Endodermal cell (in vitro differentiated cells): ENCODE measurements at regions not wholly inside any gene's neighbourhood (a gene's known extent, or its start where the extent isn't known, plus 50 kb on each side); places are given as distances from the start of the nearest gene placed in this dataset.

Experiments used
- DNase-seq: peaks from one replicate; pipeline ENCODE4 v3.0.0-alpha.2; 2017
- H3K27ac ChIP-seq: 2 replicates; pipeline ENCODE4 v1.5.1; 2013; ENCODE audit warnings: mild to moderate bottlenecking, low read depth, low read length, moderate library complexity
- H3K27me3 ChIP-seq: 2 replicates; pipeline ENCODE4 v1.6.1; 2013; ENCODE audit warnings: mild to moderate bottlenecking, low read length, moderate library complexity; ENCODE audit not compliant: insufficient read depth, control insufficient read depth, poor library complexity, severe bottlenecking
- H3K36me3 ChIP-seq: 2 replicates; pipeline ENCODE4 v1.7.0; 2013; ENCODE audit warnings: mild to moderate bottlenecking, low read length, moderate library complexity; ENCODE audit not compliant: control insufficient read depth, insufficient read depth
- H3K4me1 ChIP-seq: one replicate; pipeline ENCODE4 v1.7.0; 2013; ENCODE audit warnings: low read length; ENCODE audit not compliant: control insufficient read depth, insufficient read depth
- H3K4me3 ChIP-seq: 2 replicates; pipeline ENCODE4 v1.5.1; 2013; ENCODE audit warnings: mild to moderate bottlenecking, low read length, moderate library complexity
- H3K9ac ChIP-seq: 2 replicates; pipeline ENCODE4 v1.6.1; 2013; ENCODE audit warnings: mild to moderate bottlenecking, low read length, moderate library complexity; ENCODE audit not compliant: poor library complexity, severe bottlenecking; ENCODE audit errors: extremely low read depth
- H3K9me3 ChIP-seq: 2 replicates; pipeline ENCODE4 v1.6.1; 2013; ENCODE audit warnings: mild to moderate bottlenecking, low read length, moderate library complexity; ENCODE audit not compliant: control insufficient read depth
- H3K27ac Mint-ChIP-seq: 2 replicates; pipeline ENCODE4 v1.8.0; 2020; ENCODE audit warnings: mixed read lengths
- H3K27me3 Mint-ChIP-seq: 2 replicates; pipeline ENCODE4 v1.8.0; 2021; ENCODE audit warnings: mild to moderate bottlenecking, mixed read lengths; ENCODE audit not compliant: insufficient read depth
- H3K36me3 Mint-ChIP-seq: 2 replicates; pipeline ENCODE4 v1.8.0; 2020; ENCODE audit warnings: low read depth, mixed read lengths
- H3K4me1 Mint-ChIP-seq: 2 replicates; pipeline ENCODE4 v1.8.0; 2020; ENCODE audit warnings: mixed read lengths
- H3K4me3 Mint-ChIP-seq: 2 replicates; pipeline ENCODE4 v1.8.0; 2020; ENCODE audit warnings: mild to moderate bottlenecking, moderate library complexity, mixed read lengths
- H3K9me3 Mint-ChIP-seq: 2 replicates; pipeline ENCODE4 v1.8.0; 2020; ENCODE audit warnings: mild to moderate bottlenecking, mixed read lengths
- WGBS, 2 experiments: methylation state at CpG; one replicate each; pipeline versions ENCODE4 v1.1.5 to v1.1.7; 2013; ENCODE audit warnings: missing lambda C conversion rate in 2 of 2, mixed read lengths in 1 of 2; ENCODE audit not compliant: insufficient coverage in 1 of 2, insufficient read length in 1 of 2; 5-methylcytosine and 5-hydroxymethylcytosine counted together
- TF ChIP-seq, protein P1 (sequence below): fragments of 200-600 bp; sonication (generic); conservative IDR thresholded peaks from 2 replicates; pipeline ENCODE4 v1.5.0; 2021; ENCODE audit warnings: antibody characterized with exemption, mild to moderate bottlenecking

DNA sequence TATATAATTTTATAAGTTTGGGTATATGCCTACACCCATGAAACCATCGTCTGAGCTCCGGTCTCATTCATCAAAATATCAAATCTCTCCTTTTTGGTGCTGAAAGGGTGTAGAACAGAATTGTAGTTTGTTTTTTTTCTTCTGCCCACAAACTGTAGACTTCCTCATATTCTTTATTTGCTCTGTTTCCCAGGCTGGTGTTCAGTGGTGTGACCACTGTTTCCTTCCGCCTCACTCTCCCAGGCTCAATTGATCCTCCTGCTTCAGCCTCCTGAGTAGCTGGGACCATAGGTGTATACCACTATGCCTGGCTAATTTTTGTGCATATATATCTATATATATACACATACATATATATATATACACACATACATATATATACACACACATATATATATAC is 139.6 kb upstream of the HCRTR2 start:
- TF ChIP-seq, protein P1, sequence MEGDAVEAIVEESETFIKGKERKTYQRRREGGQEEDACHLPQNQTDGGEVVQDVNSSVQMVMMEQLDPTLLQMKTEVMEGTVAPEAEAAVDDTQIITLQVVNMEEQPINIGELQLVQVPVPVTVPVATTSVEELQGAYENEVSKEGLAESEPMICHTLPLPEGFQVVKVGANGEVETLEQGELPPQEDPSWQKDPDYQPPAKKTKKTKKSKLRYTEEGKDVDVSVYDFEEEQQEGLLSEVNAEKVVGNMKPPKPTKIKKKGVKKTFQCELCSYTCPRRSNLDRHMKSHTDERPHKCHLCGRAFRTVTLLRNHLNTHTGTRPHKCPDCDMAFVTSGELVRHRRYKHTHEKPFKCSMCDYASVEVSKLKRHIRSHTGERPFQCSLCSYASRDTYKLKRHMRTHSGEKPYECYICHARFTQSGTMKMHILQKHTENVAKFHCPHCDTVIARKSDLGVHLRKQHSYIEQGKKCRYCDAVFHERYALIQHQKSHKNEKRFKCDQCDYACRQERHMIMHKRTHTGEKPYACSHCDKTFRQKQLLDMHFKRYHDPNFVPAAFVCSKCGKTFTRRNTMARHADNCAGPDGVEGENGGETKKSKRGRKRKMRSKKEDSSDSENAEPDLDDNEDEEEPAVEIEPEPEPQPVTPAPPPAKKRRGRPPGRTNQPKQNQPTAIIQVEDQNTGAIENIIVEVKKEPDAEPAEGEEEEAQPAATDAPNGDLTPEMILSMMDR: no peak
- Histone ChIP-seq H3K27ac (no peak overlapping the region), H3K36me3 (no peaks in the 10 kb centered on the region), H3K4me1 (no peaks in the 10 kb centered on the region), H3K9ac (no peak overlapping the region), H3K4me3 (no peak overlapping the region), H3K27me3 (no peaks in the 10 kb centered on the region), H3K9me3 (peaks cover 17% of the 10 kb centered on the region)
- H3K27me3 Mint-ChIP-seq: no peaks in the 10 kb centered on the region
- no peak overlapping the region for H3K27ac Mint-ChIP-seq
- no peak overlapping the region for H3K4me3 Mint-ChIP-seq
- DNase-seq: no peak
- H3K9me3 Mint-ChIP-seq: peaks cover 24% of the 10 kb centered on the region
- H3K4me1 Mint-ChIP-seq: peaks cover 7% of the 10 kb centered on the region
- WGBS, 2 experiments: 97% methylated on average over 1 of the region's 3 CpGs; no CpG with 5 or more reads in 1 of the 2 experiments
- peaks cover 3% of the 10 kb centered on the region for H3K36me3 Mint-ChIP-seq

DNA sequence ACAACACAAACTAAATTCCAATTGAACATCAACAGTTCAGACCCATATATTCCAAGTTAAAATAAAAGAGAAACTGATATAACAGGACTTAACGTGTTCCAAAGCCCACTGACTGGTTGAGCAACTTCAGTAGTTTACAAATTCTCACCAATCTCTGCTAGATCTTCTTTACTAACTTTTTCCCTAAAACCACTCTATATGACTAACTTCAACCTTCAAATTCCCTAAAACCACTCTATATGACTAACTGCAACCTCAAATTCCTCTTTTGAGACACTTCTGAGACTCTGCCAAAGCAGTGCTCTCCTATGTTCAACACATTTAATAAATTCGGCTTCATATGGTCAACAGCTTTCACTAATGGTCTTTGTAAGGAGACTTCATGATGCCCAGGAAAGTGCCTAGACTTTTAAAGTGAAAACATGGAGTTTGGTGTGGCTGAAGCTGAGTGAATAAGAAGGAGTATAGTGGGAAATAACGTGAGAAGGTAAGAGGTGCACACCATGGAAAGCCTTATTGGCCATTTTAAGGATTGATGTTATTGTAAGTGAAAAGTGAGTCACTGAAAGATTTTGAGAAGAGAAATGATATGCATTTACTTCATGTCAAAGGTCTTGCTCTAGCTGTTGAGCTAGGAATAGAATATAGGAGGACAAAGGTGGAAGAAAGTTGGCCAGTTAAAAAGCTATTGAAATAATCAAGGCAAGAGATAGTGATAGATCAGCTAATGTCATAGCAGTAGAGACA is 134.0 kb upstream of the HCRTR2 start:
- no peaks in the 10 kb centered on the region for H3K27me3 ChIP-seq
- H3K36me3 ChIP-seq: no peaks in the 10 kb centered on the region
- TF ChIP-seq, protein P1: no peak
- no peak overlapping the region for H3K9ac ChIP-seq
- H3K9me3 ChIP-seq: no peaks in the 10 kb centered on the region
- H3K4me1 ChIP-seq: peaks cover 10% of the 10 kb centered on the region
- Mint-ChIP-seq H3K27me3 (no peaks in the 10 kb centered on the region), H3K27ac (no peak overlapping the region), H3K4me1 (peaks cover 22% of the 10 kb centered on the region), H3K36me3 (no peaks in the 10 kb centered on the region), H3K4me3 (no peak overlapping the region), H3K9me3 (peaks cover 4% of the 10 kb centered on the region)
- no peak overlapping the region for H3K27ac ChIP-seq
- no peak overlapping the region for H3K4me3 ChIP-seq
- 93 to 94% methylated on average over 2 to 3 of the region's 3 CpGs for WGBS, 2 experiments
- no peak for DNase-seq

DNA sequence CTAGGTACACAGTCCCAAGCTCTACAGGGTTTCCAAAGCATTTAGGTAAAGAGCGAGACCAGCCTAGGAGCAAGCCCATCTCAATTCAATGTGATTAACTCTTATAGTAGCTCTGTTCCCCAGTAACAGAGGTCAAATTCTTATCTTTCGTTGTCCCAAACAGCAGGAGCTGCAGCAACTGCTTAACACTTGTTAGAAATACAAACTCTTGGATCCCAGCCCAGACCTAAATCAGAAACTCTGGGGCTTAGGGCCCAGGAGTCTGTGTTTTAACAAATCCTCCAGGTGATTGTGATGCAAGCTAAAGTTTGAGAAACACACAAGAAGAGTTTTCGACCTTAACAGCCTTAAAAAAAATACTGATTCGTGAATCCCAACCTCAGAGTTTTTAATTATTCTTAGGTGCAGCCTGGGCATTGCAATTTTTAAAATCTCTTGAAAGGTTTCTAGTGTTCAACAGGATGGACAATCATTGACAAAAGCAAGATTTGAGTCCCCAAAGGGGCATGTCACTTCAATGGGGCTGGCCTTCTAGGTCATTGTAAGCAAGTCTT is 127.4 kb upstream of the HCRTR2 start:
- no peak overlapping the region for H3K27ac ChIP-seq
- DNase-seq: peak; percentile 74
- Mint-ChIP-seq H3K9me3 (no peaks in the 10 kb centered on the region), H3K27ac (peak overlapping the region; percentile 64), H3K36me3 (no peaks in the 10 kb centered on the region), H3K4me3 (no peak overlapping the region), H3K27me3 (peaks cover 8% of the 10 kb centered on the region), H3K4me1 (peaks cover 39% of the 10 kb centered on the region)
- TF ChIP-seq, protein P1: no peak
- H3K4me3 ChIP-seq: peak overlapping the region; percentile 12
- no peak overlapping the region for H3K9ac ChIP-seq
- WGBS, 2 experiments: 39 to 63% methylated on average over 3 to 4 of the region's 4 CpGs
- H3K36me3 ChIP-seq: no peaks in the 10 kb centered on the region
- peaks cover 17% of the 10 kb centered on the region for H3K4me1 ChIP-seq
- no peaks in the 10 kb centered on the region for H3K27me3 ChIP-seq
- no peaks in the 10 kb centered on the region for H3K9me3 ChIP-seq
